ENCODE measurements at regions not wholly inside any gene's neighbourhood (a gene's known extent, or its start where the extent isn't known, plus 50 kb on each side); places are given as distances from the start of the nearest gene placed in this dataset.
A peak's percentile ranks its signal among the peaks of the same experiment; 100 is the strongest.
"Not testable (repeated sequence)": the region's sequence is repeated elsewhere in the genome, so short reads cannot be mapped to it uniquely, and the experiment has no call there.

GRCh38 chr5:168088410-168089173 lies 202.9 kb upstream of the WWC1 start:
- DNase-seq = no peak

GRCh38 chr5:168089201-168089887 lies 202.1 kb upstream of the WWC1 start:
- DNase-seq = no peak

DNA sequence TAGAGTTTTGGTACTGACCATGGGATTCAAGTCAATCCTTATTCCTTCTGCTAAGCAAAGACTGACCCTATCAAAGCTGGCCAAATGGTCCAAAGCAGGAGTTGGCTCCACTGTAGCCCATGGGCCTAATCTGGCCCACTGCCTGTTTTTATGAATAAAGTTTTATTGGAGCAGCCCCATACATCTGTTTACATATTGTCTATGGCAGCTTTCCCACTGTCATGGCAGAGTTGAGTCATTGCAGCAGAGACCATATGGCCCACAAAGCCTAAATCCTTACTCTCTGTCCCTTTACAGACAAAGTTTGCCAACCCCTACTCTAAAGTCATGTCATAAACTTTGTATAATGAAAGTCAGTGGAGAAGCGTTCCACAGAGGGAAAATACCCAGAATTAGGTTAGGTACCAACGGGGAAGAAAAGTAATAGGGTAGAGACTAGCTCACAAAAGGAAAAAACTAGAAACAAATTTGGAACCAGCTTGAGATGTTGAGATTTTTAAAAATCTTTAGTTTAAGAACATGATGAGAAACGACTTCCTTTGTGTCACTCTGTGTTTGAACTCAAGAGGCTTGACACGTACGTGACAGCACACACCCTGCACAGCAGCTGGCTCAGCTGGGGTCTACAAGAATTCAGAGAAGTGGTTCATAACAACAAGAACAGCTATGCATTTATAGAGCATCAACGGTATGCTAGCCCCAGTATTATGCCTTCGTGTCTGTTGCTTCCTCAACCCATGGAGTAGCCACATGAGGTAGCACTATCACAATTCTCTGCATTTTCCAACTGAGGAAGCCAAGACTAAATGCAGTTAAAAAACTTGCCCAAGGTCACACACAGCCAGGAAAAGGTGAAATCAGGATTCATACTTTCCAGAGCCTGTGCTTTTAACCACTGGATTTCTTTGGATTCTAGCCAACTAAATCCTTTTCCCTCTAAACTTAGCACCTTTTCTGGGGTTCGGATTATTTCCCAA lies 198.9 kb upstream of the WWC1 start:
- no peak for DNase-seq

GRCh38 chr5:168093200-168093910 lies 198.1 kb upstream of the WWC1 start:
- DNase-seq = no peak

- DNase-seq = no peak
These were observed 194.9 kb upstream of the WWC1 start for GRCh38 chr5:168096525-168096924.

DNA sequence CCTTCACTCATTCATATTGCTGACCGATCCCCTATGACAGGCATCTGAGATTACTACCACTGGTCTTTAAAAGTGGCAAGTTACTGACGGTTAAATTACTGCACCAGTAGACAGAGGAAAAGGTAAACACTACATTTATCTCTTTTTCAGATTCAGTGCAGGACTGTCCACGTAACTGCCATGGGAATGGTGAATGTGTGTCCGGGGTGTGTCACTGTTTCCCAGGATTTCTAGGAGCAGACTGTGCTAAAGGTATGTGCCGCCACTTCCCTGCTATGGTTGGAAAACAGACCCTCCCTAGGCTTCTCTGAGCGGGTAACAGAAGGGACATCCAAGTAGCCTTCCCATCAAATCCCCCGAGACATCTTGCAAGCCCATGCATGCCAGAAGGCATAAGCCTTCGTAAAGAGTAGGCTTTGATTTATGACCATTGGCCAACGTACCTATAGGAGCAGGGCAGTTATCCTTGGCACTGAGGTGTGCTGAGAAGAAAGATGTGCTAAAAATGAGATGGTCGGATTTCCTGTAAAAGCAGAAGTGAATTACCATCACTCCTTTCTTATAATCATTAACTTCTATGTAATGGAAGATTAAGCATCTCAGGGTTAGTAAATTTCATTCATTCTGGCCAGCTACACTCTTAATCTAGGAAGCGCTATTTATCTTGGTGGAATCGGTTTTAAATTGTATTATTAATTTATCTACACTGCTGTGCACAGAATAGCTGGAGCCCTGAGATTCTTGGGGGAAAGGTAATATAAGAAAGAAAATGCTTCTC lies 193.4 kb upstream of the WWC1 start:
- DNase-seq = no peak

GRCh38 chr5:168101352-168101751 lies 190.1 kb upstream of the WWC1 start:
- DNase-seq = no peak

DNA sequence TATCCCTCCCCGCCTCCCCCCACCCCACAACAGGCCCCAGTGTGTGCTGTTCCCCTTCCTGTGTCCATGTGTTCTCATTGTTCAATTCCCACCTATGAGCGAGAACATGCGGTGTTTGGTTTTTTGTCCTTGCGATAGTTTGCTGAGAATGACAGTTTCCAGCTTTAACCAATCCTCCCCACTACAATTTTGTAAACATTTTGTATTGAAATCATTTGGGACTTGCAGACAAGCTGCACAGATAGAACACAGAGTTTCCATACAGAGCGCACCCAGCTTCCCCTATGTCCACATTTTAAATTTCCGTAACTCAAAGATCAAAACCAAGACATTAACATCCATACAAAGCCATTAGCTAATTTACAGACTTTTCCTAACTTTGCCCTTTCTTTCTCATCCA lies 188.4 kb upstream of the WWC1 start:
- DNase-seq = not testable (repeated sequence)

GRCh38 chr5:168104350-168104749 lies 187.1 kb upstream of the WWC1 start:
- DNase-seq = no peak

GRCh38 chr5:168104811-168105481 lies 186.5 kb upstream of the WWC1 start:
- no peak for DNase-seq

- no peak for DNase-seq
These were observed 185.3 kb upstream of the WWC1 start for GRCh38 chr5:168106008-168106761.

DNA sequence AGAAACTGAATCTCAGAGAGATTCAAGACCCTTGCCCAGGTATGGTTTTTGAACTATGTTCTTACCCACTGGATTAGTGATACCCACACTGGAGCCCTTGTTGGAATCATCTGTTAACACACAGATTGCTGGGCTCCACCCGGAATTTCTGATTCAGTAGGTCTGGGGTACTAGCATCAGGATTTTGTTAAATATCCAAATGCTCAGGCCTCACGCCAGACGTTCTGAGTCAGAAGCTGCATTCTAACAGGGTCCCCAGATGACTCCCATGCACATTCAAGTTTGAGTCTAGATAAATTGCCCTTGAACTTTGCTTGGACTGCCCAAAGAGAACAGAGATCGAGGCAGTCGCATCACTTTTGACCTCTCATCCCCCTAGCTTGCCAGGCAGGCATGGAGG lies 182.0 kb upstream of the WWC1 start:
- no peak for DNase-seq

GRCh38 chr5:168110384-168110783 lies 181.1 kb upstream of the WWC1 start:
- no peak for DNase-seq

- DNase-seq = no peak
These were observed 180.3 kb upstream of the WWC1 start for GRCh38 chr5:168110870-168111832.

DNA sequence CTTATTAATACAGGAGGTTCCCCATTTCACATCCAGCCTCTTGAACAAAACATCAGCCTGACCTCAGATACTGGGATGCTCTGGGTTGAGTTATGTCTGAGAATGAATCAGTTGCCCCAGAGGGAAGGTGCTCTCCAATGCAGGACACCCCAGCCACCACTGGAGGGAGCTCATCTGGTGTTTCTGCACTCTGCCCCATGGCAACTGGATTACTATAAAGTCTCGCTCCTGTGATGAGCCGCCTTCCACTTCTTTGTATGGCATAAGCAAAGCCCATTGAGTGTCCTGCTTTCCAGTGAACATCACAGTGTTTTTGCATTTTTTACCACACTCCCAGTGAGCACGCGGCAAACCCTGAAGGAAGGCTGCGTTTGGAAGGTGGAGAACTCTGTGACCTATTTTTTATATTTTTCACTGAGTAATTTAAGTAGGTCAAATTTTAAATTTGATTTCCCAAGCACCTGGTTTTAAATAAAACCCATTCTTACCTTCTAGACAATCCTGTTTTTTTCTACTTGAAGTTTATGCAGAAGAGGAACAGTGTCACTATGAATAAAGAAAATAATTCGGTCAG lies 176.9 kb upstream of the WWC1 start:
- DNase-seq = peak; percentile 15

DNA sequence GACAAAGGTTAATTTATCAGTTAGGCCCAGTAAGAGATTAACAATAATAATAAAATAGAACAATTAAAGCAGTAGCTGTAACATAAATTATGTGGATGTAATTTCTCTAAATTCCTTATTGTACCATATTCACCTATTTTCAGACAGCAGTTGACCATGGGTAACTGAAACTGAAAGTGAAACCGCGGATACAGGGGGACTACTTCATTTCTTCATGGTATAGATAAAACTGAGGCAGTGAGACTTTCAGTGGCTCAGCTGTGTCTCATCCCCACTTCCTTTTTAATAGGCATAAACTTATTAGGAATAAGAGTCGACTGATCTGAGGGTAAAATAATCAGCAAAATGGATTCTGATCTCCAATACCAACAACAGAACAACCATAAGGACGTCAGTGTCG lies 174.0 kb upstream of the WWC1 start:
- DNase-seq = no peak

DNA sequence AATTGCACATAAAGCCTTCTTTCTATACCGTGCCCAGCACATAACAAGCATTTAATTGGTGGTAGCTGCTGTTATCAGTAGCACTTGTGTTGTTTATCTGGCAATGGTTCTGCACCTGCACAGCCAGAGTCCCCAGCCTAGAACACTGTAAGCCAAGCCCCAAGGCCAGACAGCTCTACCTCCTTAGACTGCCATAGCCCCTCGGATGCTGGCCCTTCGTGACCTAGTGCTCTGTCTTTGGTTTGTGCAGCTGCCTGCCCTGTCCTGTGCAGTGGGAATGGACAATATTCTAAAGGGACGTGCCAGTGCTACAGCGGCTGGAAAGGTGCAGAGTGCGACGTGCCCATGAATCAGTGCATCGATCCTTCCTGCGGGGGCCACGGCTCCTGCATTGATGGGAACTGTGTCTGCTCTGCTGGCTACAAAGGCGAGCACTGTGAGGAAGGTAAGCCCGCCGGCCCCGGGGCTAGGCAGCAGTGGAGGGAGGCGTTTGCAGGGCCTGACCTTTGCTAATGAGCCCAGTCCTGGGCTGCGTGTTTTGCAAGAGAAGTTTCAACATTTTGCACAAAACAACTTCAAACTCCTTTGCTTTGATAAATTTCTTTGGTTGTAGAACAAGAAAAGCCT lies 173.3 kb upstream of the WWC1 start:
- no peak for DNase-seq

DNA sequence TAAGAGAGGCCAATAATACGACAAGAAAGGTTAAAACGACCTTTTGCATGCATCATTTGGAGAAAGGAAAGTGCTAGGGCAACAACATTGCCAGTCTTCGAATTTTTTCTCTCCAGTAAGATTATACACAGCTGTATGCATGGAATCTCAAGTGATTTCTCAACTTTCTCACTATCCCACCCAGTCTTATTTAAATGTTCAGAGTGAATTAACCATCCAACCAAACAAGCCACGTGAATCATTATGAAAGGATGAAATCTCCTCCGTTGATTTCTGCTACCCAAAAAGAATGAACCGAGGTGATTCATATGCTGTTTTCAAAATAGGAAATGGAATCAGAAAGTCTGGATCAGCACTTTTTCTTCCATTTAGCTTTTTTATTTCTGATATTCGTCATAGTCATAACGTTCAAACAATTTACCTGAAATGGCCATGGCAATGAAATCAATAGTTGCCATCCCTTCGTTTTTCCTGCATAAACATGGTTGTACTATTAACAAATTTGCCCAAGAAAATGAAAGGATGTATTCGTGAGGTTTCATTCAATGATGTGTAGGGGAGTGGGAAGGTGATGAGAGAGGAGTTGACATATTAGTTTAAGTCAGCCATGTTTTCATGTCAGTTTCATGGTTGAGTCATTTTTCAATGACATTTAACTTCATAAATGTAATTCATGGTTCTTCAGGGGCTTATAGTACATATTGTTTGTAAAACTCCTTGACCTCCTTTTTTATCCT lies 170.9 kb upstream of the WWC1 start:
- DNase-seq = no peak

Measured in CD4-positive, alpha-beta T cell treated with Interleukin-4 for 4 hours (primary cell).